Spleen (tissue), 11 donors: ENCODE measurements at regions not wholly inside any gene's neighbourhood (a gene's known extent, or its start where the extent isn't known, plus 50 kb on each side); places are given as distances from the start of the nearest gene placed in this dataset.

Experiments
- DNase-seq: peaks from one replicate; pipeline ENCODE4 v3.0.0-alpha.2; 2020
- H3K27ac ChIP-seq, 8 donors: fragments of 200-600 bp; sonication (generic) in 7 of 8; 1 replicate in 4 of 8; 2 replicates in 4 of 8; pipeline versions ENCODE4 v1.5.0 to v1.8.0; 2016 to 2021; ENCODE audit warnings: inconsistent platforms in 4 of 8, mild to moderate bottlenecking in 4 of 8, moderate library complexity in 1 of 8
- H3K27me3 ChIP-seq, 7 donors: fragments of 200-600 bp; sonication (generic) in 6 of 7; replicated peaks in 1 of 7; 1 replicate in 4 of 7; 2 replicates in 3 of 7; pipeline versions ENCODE4 v1.5.0 to v1.8.0; 2016 to 2021; ENCODE audit warnings: inconsistent platforms in 3 of 7, mild to moderate bottlenecking in 1 of 7
- H3K36me3 ChIP-seq, 6 donors: fragments of 200-600 bp; sonication (generic) in 5 of 6; 1 replicate in 4 of 6; 2 replicates in 2 of 6; pipeline versions ENCODE4 v1.5.0 to v1.8.0; 2016 to 2021; ENCODE audit warnings: inconsistent platforms in 2 of 6
- H3K4me1 ChIP-seq, 6 donors: fragments of 200-600 bp; sonication (generic) in 5 of 6; 1 replicate in 3 of 6; 2 replicates in 3 of 6; pipeline versions ENCODE4 v1.5.0 to v1.8.0; 2016 to 2021; ENCODE audit warnings: inconsistent platforms in 3 of 6
- H3K4me3 ChIP-seq, 8 donors: fragments of 200-600 bp; sonication (generic) in 7 of 8; 1 replicate in 4 of 8; 2 replicates in 4 of 8; pipeline versions ENCODE4 v1.5.0 to v1.8.0; 2016 to 2021; ENCODE audit warnings: inconsistent platforms in 4 of 8, mild to moderate bottlenecking in 4 of 8, moderate library complexity in 2 of 8
- H3K9me3 ChIP-seq, 8 donors: fragments of 200-600 bp; sonication (generic) in 7 of 8; 1 replicate in 4 of 8; 2 replicates in 4 of 8; pipeline versions ENCODE4 v1.5.0 to v1.8.0; 2016 to 2021; ENCODE audit warnings: inconsistent platforms in 4 of 8
- CTCF ChIP-seq, 11 experiments: fragments of 200-600 bp in 7 of 11; fragments of 450-650 bp in 4 of 11; sonication (generic) in 4 of 11; IDR thresholded peaks in 8 of 11; conservative IDR thresholded peaks in 3 of 11; 1 replicate in 7 of 11; 2 replicates in 4 of 11; pipeline versions ENCODE4 v1.4.0 to v1.8.0; 2016 to 2021; ENCODE audit warnings: antibody characterized with exemption in 11 of 11, inconsistent platforms in 4 of 11, mild to moderate bottlenecking in 1 of 11
- POLR2A ChIP-seq, 3 donors: fragments of 450-650 bp; IDR thresholded peaks; one replicate each; pipeline ENCODE4 v1.5.1; 2017; ENCODE audit warnings: antibody characterized with exemption in 3 of 3, mild to moderate bottlenecking in 1 of 3
- POLR2AphosphoS5 ChIP-seq, 3 donors: sonication (generic); formaldehyde crosslinking; IDR thresholded peaks; one replicate each; pipeline ENCODE4 v1.5.1; 2017; ENCODE audit warnings: antibody characterized with exemption in 3 of 3
- WGBS, 5 donors: extraction: QIAGEN DNeasy Blood & Tissue Kit in 3 of 5; methylation state at CpG; one replicate each; pipeline versions ENCODE4 v1.1.5 to v1.1.7; 2013 to 2018; 5-methylcytosine and 5-hydroxymethylcytosine counted together
- intact Hi-C: fragments of 100-400 bp; cut with DNase I; formaldehyde crosslinking; loops from one replicate; pipeline ENCODE4 v1.15.0; 2023; ENCODE audit warnings: low total_unique reads
- donor health status: healthy with polysubstance abuse.
- donor health status: DM: no; HTN: no; CAD: no; lungs with moderate emphysema.
- donor health status: DM: no; HTN: no; CAD: no.
- donor health status: Bipolar disorder and iron deficiency.
- donor health status: healthy.
- donor health status: DM: no; HTN: no; CAD: no.
- donor health status: DM: yes; HTN: yes; CAD: no.

- Histone ChIP-seq H3K27ac (no peak overlapping the region), H3K36me3 (no peaks in the 10 kb centered on the region), H3K4me3 (no peak overlapping the region), H3K27me3 (peaks cover 0 to 6% (median 0%) of the 10 kb centered on the region in 7 donors), H3K4me1 (peaks cover 0 to 25% (median 3%) of the 10 kb centered on the region in 6 donors), H3K9me3 (no peaks in the 10 kb centered on the region)
- no peak for DNase-seq
- TF ChIP-seq POLR2AphosphoS5 (IDR thresholded peaks at IDR 0.05) (no peak), POLR2A (IDR thresholded peaks at IDR 0.05) (no peak), CTCF (IDR thresholded peaks at IDR 0.05 in 8 of 11, conservative IDR thresholded peaks at IDR 0.05 in 3 of 11) (no peak)
- intact Hi-C loops: no loop called here
- 47 to 58% (median 48%) methylated on average over 3 of the region's 3 CpGs for WGBS, 5 donors
Observed at GRCh38 chr15:94610485-94610884, 379.1 kb downstream of the MCTP2 start.

- Histone ChIP-seq H3K27ac (no peak overlapping the region), H3K4me3 (no peak overlapping the region), H3K27me3 (no peaks in the 10 kb centered on the region), H3K9me3 (no peaks in the 10 kb centered on the region), H3K4me1 (peaks cover 0 to 21% (median 3%) of the 10 kb centered on the region in 6 donors), H3K36me3 (no peaks in the 10 kb centered on the region)
- no peak for DNase-seq
- 90 to 100% (median 95%) methylated on average over 2 of the region's 2 CpGs for WGBS, 5 donors
- intact Hi-C loops: no loop called here
- TF ChIP-seq POLR2AphosphoS5 (IDR thresholded peaks at IDR 0.05): no peak
- no peak for TF ChIP-seq CTCF (IDR thresholded peaks at IDR 0.05 in 8 of 11, conservative IDR thresholded peaks at IDR 0.05 in 3 of 11)
- TF ChIP-seq POLR2A (IDR thresholded peaks at IDR 0.05): no peak
Observed at GRCh38 chr15:94611656-94612055, 380.3 kb downstream of the MCTP2 start.

GRCh38 chr15:94615688-94616087 is 384.3 kb downstream of the MCTP2 start:
- Histone ChIP-seq H3K4me3 (no peak overlapping the region), H3K27ac (no peak overlapping the region), H3K36me3 (no peaks in the 10 kb centered on the region), H3K27me3 (peaks cover 0 to 2% (median 0%) of the 10 kb centered on the region in 7 donors), H3K9me3 (no peaks in the 10 kb centered on the region), H3K4me1 (no peaks in the 10 kb centered on the region)
- no peak for TF ChIP-seq POLR2AphosphoS5 (IDR thresholded peaks at IDR 0.05)
- no peak for TF ChIP-seq CTCF (IDR thresholded peaks at IDR 0.05 in 8 of 11, conservative IDR thresholded peaks at IDR 0.05 in 3 of 11)
- no peak for TF ChIP-seq POLR2A (IDR thresholded peaks at IDR 0.05)
- no peak for DNase-seq
- WGBS, 5 donors: 80 to 91% (median 84%) methylated on average over 3 of the region's 3 CpGs
- intact Hi-C loops: no loop called here

- intact Hi-C loops: no loop called here
- Histone ChIP-seq H3K27me3 (peaks cover 0 to 4% (median 0%) of the 10 kb centered on the region in 7 donors), H3K4me1 (no peaks in the 10 kb centered on the region), H3K27ac (no peak overlapping the region), H3K36me3 (no peaks in the 10 kb centered on the region), H3K4me3 (no peak overlapping the region), H3K9me3 (no peaks in the 10 kb centered on the region)
- DNase-seq: no peak
- WGBS, 5 donors: 85 to 97% (median 92%) methylated on average over 5 of the region's 5 CpGs
- TF ChIP-seq POLR2AphosphoS5 (IDR thresholded peaks at IDR 0.05) (no peak), CTCF (IDR thresholded peaks at IDR 0.05 in 8 of 11, conservative IDR thresholded peaks at IDR 0.05 in 3 of 11) (no peak), POLR2A (IDR thresholded peaks at IDR 0.05) (no peak)
Observed at GRCh38 chr15:94620632-94621031, 389.3 kb downstream of the MCTP2 start.
